ENCODE measurements at regions not wholly inside any gene's neighbourhood (a gene's known extent, or its start where the extent isn't known, plus 50 kb on each side); places are given as distances from the start of the nearest gene placed in this dataset.

- Histone ChIP-seq H3K4me2 (ENCODE audit: insufficient read depth, low read length) (no peak overlapping the region), H3K27me3 (ENCODE audit: control insufficient read depth in 2 of 2, insufficient read depth in 2 of 2, low read length in 2 of 2) (no peaks in the 10 kb centered on the region), H3K9ac (ENCODE audit: insufficient read depth in 1 of 2, low read depth in 2 of 2, low read length in 2 of 2) (no peak overlapping the region), H3K36me3 (ENCODE audit: control insufficient read depth, insufficient read depth, low read length) (no peaks in the 10 kb centered on the region), H3K4me1 (replicated peaks in 1 of 2; ENCODE audit: control insufficient read depth in 2 of 2, insufficient read depth in 2 of 2, low read length in 2 of 2) (no peaks in the 10 kb centered on the region), H2AFZ (ENCODE audit: low read depth, low read length) (no peak overlapping the region), H4K20me1 (replicated peaks; ENCODE audit: control insufficient read depth, insufficient read depth, low read length) (no peaks in the 10 kb centered on the region), H3K9me1 (ENCODE audit: control insufficient read depth, insufficient read depth, low read length) (no peaks in the 10 kb centered on the region), H3K79me2 (ENCODE audit: control insufficient read depth, insufficient read depth, low read length) (no peaks in the 10 kb centered on the region), H3K27ac (ENCODE audit: extremely low read depth, low read depth, low read length) (no peak overlapping the region), H3K4me3 (no peak overlapping the region), H3K9me3 (replicated peaks; ENCODE audit: control insufficient read depth, insufficient read depth, low read depth, low read length) (no peaks in the 10 kb centered on the region)
- intact Hi-C loops (cut with micrococcal nuclease): no loop called here
- no peak for DNase-seq (ENCODE audit: extremely low read depth in 1 of 4, low spot score in 3 of 4)
- ChIA-PET POLR2A (no interaction called here), CTCF (ENCODE audit: low intra/inter-chr PET ratio) (no interaction called here)
- ATAC-seq: no peak
- 11% methylated on average over 1 of the region's 1 CpG for WGBS (ENCODE audit: insufficient coverage, low coverage, missing lambda C conversion rate)
- FAIRE-seq: no peak
- TF ChIP-seq GATAD2B (IDR thresholded peaks at IDR 0.05; ENCODE audit: borderline replicate concordance): no peak
- no peak for TF ChIP-seq ZNF318 (IDR thresholded peaks at IDR 0.05; ENCODE audit: borderline replicate concordance in 1 of 2, low read depth in 1 of 2)
- TF ChIP-seq NR0B1 (IDR thresholded peaks at IDR 0.05; ENCODE audit: partially characterized antibody): no peak
- TF ChIP-seq ZNF561 (CRISPR knock-in tag; conservative IDR thresholded peaks at IDR 0.05): no peak
- no peak for TF ChIP-seq SNIP1 (IDR thresholded peaks at IDR 0.05; ENCODE audit: low read depth)
- TF ChIP-seq DIDO1 (tag; IDR thresholded peaks at IDR 0.05; ENCODE audit: low read depth): no peak
- no TSS peak for BruUV-seq (replicated peaks)
- in situ Hi-C loops (cut with MboI): no loop called here
Observed at GRCh38 chr3:163185721-163186350, 1689.2 kb downstream of the OTOL1 start.
